NOMO-1 treated with dmso at 0.1 percent for 144 hours (cell line): ENCODE measurements at regions not wholly inside any gene's neighbourhood (a gene's known extent, or its start where the extent isn't known, plus 50 kb on each side); places are given as distances from the start of the nearest gene placed in this dataset.

Source experiments
- DNase-seq: peaks from one replicate; lab custom pipeline; 2025; ENCODE audit not compliant: unreplicated experiment; lab: John Stamatoyannopoulos, UW

GRCh38 chr2:150729495-150729955 is 242.1 kb upstream of the RND3 start:
- DNase-seq: no peak

- DNase-seq: no peak
Observed at GRCh38 chr2:150718280-150718679, 230.8 kb upstream of the RND3 start.

DNA sequence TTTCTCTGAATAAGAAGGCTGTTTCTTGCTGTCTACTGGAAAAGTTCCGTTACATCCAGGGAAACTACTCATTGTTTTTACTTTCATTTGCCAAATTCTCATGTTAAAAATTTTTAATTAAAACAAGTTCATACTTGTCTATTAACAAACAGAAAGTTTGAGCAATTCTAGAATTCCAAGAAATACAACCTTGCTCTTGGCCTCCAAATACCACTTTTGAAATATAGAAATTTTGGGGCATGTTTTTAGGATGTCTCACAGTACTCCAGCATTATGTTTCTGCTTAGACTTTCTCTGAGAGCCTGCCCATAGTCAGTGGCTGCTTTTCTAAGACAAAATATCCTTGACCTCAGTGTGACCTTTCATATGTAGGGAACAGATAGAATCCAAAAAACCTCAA is 228.7 kb upstream of the RND3 start:
- DNase-seq: no peak

- no peak for DNase-seq
Observed at GRCh38 chr2:150715501-150715900, 228.0 kb upstream of the RND3 start.

DNA sequence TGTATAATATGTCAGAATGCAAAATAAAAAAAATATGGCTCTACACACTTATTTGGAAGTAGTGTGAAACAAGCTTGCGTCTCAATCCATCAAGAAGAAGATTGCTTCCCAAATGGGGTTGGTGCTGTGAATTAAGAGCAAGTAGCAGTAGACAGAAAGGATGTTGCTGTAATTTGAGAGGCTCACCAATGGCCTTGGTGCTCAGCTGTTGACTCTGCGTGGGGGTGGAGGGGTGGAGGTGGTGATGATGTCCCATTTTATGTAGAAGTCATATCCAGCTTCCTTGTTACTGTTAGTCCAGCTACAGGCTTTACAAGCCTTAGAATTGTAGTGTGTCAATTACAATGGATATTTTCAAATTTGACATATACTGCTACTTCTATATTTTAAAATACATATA is 223.4 kb upstream of the RND3 start:
- no peak for DNase-seq

GRCh38 chr2:150710041-150710440 is 222.6 kb upstream of the RND3 start:
- no peak for DNase-seq

DNA sequence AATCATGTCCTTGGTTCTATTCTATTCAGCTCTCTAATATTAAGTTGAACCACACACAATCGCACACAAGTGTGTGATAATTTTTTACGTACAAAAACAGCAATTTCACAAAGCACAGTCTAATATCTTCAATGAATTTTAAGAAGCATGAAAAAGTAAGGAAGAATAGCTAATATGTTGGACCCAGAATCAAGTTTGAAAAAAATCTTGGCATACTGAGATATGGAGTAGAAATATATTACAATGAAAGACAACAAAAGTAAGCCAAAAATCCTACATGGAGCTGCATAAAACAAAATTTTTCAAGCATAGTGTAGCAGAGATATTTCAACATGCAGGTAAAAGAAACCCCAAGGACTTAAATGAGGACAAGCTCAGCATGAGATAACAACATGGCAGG is 219.1 kb upstream of the RND3 start:
- DNase-seq: no peak

DNA sequence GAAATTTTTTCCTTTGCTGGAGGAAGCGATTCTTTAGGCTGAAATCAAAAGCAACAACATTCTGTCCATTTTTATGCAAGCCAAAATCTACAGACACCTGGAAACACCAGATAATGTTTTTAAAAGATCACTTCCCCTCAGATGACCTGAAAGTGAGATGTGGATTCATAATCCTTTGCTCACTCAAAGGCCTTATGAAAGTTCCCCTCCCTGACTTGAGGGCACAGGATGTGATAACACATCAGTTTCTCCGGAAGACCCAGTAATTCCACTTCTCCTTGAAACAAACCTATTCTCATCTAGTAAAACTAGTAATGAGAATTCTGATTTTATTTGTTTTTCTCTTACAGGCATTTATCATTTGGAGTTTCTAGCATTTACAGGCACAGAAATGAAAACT is 218.3 kb upstream of the RND3 start:
- no peak for DNase-seq

GRCh38 chr2:150705357-150705756 is 217.9 kb upstream of the RND3 start:
- no peak for DNase-seq

- DNase-seq: no peak
Observed at GRCh38 chr2:150702791-150703190, 215.3 kb upstream of the RND3 start.

DNA sequence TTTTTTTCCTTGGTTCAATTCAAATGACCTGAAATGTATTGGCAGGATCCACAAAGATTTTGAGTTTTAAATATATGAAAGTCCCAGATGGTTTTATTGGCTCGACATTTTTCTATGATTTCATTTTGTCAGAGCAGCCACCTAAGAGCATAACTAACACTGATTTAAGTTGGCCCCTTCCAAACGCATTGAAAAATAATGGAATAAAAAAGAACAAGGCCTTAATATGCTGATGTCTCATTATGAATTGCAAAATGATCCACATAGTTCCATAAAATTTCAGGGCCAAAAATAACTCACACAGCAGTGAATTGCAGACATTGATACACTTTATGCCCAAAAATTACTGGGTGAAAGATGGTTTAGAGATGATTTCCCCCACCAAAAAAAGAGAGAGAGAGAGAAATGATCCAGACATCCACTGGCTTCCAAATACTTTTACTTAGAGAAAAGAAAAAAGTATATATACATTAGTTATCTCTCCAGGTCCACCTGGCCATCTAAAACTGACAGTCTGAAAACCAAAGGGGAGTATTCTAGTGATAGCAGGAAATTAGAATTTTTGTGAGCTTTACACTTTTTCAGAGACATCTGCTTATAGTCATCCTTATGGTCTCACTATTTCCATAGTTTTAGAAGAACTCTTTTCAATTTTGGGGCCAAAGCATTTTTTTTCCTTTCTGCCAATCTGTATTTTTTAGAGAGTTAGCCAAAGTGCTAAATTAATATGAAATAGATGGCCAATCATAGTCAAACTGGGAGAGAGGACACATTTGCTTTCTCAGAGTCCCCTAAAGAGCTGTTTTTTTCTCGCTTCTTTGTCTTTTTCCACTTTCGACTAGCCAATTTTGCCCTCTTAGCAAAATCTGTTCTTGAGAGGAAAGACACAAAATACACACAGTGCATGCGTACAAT is 213.5 kb upstream of the RND3 start:
- no peak for DNase-seq

DNA sequence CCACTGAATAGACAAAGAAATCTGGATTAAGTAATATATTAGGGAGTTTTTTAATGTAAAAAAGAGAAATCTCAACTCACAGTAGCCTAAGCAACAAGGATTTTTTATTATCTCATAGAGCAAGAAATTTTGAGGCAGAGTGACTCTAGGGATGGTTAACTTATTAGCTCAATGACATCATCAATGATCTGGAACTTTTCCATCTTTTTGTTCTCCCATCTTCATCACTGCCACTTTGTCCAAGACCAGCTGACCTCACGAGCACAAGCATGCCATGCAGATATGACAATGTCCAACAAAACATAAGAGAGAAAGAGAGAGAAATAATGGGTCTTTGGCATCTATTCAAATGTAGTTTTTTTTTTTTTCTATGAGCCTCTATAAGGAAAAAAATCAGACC is 211.8 kb upstream of the RND3 start:
- DNase-seq: no peak

DNA sequence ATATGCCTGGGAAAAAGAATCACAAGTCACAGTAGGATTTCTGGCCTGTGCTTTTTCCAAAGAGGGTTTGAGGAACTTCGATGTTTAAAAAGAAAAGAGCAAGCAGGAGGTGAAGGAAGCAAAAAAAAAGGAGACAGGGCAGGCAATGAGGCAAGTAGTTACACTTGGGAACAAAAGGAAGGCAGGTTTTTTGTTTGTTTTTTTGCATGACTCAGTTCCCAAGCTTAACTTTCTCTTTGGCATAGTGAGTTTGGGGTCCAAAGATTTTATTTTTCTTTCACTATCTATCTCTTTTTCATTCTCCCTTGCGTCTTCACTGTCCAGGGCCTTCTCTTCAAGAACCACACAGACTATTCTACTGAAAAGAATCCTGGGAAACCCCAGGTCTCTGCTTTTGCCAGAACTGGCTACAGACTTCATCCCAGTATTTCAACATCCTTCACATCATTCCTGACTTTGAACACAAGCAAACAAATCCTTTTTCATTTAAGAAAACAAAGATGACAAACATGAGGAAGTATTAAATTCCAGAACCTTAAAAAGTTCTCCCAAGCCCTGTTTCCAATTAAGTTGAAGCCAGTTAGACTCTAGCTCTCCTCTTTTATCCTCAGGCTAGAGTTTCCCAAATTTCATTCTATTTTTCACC is 210.7 kb upstream of the RND3 start:
- no peak for DNase-seq

- DNase-seq: no peak
Observed at GRCh38 chr2:150697596-150697995, 210.1 kb upstream of the RND3 start.

- no peak for DNase-seq
Observed at GRCh38 chr2:150695451-150696135, 208.1 kb upstream of the RND3 start.

DNA sequence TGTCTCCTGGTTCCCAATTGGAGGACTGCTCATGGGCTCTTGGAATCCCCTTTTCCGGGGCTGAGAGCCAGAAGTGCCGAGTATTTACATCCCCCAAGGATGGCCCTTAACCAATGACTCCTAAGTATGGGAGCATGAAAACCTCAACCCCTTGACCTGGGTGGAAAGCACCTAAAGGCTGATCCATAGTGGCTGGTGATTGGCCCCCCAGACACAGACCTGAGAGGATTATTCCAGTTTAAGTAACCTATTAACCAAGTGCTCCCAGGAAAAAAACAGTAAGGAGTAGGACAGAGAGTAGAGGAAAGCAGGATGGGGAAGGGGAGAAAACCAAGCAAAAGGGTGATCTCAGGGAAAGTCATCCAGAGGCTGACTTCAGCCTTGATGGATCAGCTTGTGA is 206.1 kb upstream of the RND3 start:
- DNase-seq: no peak

GRCh38 chr2:150690870-150691269 is 203.4 kb upstream of the RND3 start:
- no peak for DNase-seq

- DNase-seq: no peak
Observed at GRCh38 chr2:150690261-150690660, 202.8 kb upstream of the RND3 start.

GRCh38 chr2:150689590-150689989 is 202.1 kb upstream of the RND3 start:
- DNase-seq: no peak

GRCh38 chr2:150688016-150688415 is 200.5 kb upstream of the RND3 start:
- DNase-seq: no peak

DNA sequence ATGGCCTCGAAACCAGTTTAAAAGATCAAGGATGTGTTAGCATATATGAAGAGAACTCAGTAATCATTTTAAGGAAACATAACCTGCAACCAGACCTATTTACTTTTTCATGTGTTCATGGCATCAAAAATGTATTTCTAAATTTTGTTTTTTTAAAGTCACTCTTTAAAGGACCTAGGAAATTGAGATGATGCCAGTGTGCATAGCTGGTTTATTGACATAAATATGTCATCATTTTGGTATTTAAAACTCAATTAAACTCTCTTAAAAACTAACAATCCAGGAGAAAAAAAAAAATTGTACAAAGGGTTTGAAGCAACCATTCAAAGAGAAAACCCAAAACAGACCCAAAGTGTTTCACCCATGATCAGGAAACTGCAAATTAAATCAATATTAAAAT is 198.9 kb upstream of the RND3 start:
- no peak for DNase-seq
